NCI-H345 (cell line): ENCODE measurements at regions not wholly inside any gene's neighbourhood (a gene's known extent, or its start where the extent isn't known, plus 50 kb on each side); places are given as distances from the start of the nearest gene placed in this dataset.

Experiments used
- DNase-seq: peaks from one replicate; lab custom pipeline; 2025; lab: John Stamatoyannopoulos, UW

DNA sequence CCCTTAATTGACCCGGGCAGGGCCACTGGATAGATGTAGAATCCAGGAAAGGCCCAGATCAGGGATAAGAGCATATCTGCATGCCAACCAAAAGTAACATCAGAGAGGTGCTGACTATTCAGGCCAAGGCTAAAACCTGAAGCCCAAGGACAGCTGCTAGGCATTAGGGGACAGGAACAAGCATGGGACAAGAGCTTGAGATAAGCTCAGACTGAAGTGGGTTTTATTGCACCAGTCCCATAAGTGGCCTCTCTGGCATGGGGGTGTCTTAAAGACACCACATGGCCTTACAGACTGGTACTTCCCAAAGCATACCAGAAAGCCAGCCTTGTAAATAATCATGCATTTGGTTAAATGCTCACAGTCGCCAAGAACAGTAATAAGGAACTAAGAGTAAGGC, 376.1 kb downstream of the FBXW7 start:
- DNase-seq, result no peak

- DNase-seq, result no peak
Observed at GRCh38 chr4:152158225-152158624, 377.7 kb downstream of the FBXW7 start.

GRCh38 chr4:152157629-152158028, 378.3 kb downstream of the FBXW7 start:
- DNase-seq, result no peak

GRCh38 chr4:152156442-152156841, 379.4 kb downstream of the FBXW7 start:
- DNase-seq, result no peak

GRCh38 chr4:152155070-152155469, 380.8 kb downstream of the FBXW7 start:
- DNase-seq, result no peak

DNA sequence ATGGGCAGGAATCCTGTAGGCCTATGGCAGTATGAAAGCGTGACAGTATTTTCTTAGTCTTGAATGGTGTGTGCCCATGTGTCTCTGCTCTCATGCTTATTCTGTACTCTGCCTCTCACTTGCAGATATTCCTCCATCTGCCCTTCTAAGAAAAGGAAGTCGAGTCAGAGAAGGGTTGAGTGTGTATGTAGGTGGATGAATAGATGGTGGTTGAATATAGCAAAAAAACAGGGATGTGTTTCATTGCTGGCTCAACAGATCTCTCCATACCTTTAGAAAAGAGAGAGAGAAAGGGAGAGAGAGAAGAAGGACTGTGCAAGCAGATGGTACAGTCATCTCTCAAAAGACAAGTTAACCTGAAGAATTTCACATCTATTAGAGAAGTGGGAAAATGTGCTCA, 381.5 kb downstream of the FBXW7 start:
- DNase-seq, result no peak

DNA sequence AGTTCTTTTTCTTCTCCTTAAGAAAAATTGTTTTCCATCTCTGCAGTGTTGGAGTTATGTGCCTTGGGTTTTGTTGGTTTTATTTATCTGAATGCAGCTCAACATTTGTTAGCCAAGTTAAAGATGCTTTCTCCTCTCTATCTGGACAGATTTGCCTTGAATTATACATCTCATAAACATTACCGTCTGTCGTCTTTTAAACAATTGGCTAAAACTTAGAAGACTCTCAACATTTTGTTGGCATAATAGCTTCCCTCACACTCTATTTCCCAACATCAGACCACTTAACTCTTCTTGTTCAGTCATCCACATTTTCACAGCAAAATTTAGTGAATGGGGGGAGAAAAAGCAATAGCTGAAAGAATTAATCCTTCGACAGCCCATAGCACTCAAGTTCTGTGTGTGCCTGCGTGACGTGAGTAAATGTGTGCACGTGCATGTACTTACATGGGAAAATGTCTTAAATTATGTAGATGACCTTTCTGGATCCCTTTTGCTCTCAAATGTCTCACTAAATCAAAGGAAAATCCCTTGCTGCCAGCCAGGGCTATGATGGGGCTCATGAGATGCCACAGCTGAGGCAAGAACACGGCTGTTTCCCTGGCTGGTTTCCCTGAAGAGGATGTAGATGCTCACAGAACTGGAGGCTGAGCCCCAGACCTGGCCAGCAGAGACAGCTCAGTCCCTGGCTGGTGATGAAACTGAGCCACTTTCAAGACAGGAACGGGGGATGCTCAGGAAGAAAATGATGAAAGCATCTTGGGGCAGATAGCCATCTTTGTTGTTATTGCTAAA, 382.2 kb downstream of the FBXW7 start:
- no peak for DNase-seq

GRCh38 chr4:152150214-152150613, 385.7 kb downstream of the FBXW7 start:
- no peak for DNase-seq

DNA sequence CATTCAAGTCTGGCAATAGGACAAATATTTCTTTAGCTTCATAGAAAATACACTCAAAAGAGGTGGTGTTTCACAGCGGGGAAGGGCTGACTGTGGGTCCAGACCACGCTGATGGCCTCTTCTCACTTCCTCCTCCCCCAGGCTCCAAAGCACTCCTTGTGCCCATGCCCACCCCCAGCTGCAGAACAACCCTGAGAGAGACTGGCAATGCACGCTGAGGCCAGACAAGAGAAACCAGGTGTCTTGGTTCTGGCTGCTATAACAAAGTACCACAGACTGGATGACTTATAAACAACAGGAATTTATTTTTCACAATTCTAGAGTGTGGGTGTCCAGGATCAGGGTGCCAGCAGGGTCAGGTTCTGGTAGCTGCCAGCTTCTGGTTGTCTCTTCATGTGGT, 386.1 kb downstream of the FBXW7 start:
- no peak for DNase-seq

DNA sequence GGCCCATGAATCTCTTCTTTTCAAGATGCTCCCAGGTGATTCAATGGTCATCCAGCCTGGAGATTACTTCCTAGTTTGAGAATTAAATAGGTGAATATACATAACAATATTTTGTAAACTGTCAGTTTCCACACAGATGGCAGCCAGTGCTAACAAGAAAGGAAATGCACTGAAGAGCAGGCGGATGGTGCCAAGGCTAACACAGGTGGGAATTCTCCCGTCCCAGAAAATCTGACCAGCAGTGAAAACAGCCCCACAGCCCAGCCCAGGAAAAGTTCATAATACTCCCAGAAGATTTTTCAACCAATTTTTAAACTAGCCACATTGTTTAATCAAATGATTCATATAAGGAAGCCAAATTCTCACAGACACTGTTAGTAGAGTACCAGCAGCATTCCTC, 387.2 kb upstream of the GATB start:
- no peak for DNase-seq

GRCh38 chr4:152146244-152146643, 385.4 kb upstream of the GATB start:
- no peak for DNase-seq

GRCh38 chr4:152143806-152144205, 383.0 kb upstream of the GATB start:
- no peak for DNase-seq

- no peak for DNase-seq
Observed at GRCh38 chr4:152138451-152138850, 377.6 kb upstream of the GATB start.

DNA sequence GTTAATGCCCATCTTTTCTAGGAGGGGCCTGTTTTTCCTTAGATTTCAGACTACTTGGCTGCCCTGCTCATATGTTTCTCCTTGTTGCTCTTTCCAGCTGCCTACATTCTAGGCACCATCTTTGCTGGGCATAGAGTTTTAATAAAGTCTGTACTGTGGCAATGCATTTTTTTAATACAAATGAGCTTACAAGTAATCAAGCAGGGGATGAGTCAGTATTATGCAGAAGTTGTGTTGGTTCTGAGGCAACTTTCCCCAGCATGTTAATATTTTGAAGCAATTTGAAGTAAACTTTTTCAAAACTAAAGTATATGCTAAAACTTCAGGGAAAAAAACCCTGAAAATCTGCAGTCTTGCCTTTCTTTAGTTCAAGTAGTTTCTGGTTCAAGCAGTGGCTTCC, 372.0 kb upstream of the GATB start:
- DNase-seq, result no peak

DNA sequence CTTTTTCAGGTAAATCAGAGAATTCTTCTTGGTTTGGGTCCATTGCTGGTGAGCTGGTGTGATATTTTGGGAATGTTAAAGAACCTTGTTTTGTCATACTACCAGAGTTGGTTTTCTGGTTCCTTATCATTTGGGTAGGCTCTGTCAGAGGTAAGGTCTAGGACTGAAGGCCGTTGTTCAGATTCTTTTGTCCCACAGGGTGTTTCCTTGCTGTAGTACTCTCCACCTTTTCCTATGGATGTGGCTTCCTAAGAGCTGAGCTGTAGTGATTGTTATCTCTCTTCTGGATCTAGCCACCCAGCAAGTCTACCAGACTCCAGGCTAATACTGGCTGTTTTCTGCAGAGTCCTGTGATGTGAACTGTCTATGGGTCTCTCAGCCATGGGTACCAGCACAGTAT, 367.5 kb upstream of the GATB start:
- DNase-seq, result no peak

GRCh38 chr4:152126238-152126637, 365.4 kb upstream of the GATB start:
- no peak for DNase-seq

- no peak for DNase-seq
Observed at GRCh38 chr4:152118819-152119553, 358.2 kb upstream of the GATB start.

- DNase-seq, result peak; percentile 47
Observed at GRCh38 chr4:152117933-152118507, 357.2 kb upstream of the GATB start.

- DNase-seq, result no peak
Observed at GRCh38 chr4:152117520-152117919, 356.7 kb upstream of the GATB start.

DNA sequence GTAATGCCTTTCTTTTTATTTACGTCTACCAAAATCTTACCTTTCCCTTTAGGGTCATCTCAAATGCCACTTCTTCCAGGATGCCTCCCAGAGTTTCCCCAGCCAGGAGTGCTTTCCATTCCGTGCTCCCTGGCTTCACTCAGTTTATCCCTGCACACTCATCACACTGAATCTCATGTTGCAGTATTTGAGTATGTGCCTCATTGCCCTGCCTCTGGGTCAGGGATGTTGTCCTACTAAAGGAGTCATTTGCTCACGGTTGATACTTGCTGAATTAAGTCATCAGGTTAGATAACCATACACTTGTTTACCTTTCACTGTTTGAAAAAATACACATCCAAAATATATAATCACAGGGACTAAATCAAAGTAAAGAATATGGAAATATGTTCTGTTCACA, 356.2 kb upstream of the GATB start:
- DNase-seq, result no peak

DNA sequence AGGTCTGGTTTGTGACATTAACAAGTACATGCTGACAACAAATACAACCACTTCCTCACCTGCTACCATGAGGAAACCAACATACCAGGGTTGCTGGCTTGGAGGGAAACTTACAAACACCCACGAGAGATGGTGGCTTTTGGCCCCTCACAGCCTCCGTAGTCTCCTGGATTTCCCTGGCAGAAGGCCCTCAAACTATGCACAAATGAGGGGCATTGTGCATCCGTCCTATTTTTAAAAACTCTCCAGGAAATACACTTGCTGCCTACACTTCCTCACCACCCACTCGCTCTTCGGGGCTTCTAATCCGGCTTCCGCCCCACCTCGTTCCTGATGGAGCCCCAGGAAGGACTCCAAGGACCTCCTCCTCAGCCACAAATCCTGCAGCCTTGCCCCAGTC, 355.0 kb upstream of the GATB start:
- no peak for DNase-seq

DNA sequence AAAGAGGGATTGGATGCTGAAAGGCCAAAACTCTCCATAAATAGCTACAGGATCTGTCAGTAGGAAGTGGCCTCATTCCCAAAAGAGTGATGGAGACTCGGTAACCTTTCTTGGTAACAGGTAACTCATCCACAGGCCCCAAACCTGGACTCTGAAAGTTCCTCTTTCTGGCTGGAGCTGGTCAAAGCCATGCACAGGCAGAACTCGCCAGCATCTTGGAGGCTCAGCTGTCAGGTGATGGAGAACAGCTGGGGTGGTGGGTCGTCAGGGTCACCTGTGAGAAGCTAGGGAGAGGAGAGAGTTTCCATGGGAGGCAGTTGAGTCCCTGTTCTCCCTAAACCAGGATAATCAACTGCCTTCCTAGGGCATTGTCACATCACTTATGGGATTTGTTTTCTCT, 354.3 kb upstream of the GATB start:
- no peak for DNase-seq

- no peak for DNase-seq
Observed at GRCh38 chr4:152114562-152114961, 353.8 kb upstream of the GATB start.
